Renal cortex interstitium (tissue), 11 donors: ENCODE measurements at regions not wholly inside any gene's neighbourhood (a gene's known extent, or its start where the extent isn't known, plus 50 kb on each side); places are given as distances from the start of the nearest gene placed in this dataset.

Experiments used
- DNase-seq, 11 donors: peaks; one replicate each; pipeline ENCODE4 v3.0.0-alpha.2; 2013; ENCODE audit warnings: low read depth in 9 of 11, low spot score in 4 of 11; ENCODE audit errors: extremely low read depth in 1 of 11

- no peak for DNase-seq
These were observed 64.8 kb upstream of the PLEKHG3 start for GRCh38 chr14:64639340-64639821.

- DNase-seq = no peak
These were observed 63.4 kb upstream of the PLEKHG3 start for GRCh38 chr14:64640839-64641238.

DNA sequence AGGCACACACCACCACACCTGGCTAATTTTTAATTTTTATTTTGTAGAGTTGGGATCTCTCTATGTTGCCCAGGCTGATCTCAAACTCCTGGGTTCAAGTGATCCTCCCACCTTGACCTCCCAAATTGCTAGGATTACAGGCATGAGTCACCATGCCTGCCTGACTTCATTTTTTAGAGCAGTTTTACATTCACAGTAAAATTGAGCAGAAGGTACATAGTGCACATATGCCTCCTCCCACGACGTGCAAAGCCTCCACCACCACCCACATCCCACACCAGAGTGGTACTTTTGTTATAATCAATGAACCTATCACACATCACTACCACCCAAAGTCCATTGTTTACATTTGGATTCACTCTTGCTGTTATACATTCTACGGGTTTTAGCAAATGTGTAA is 62.5 kb upstream of the PLEKHG3 start:
- DNase-seq = no peak

- DNase-seq = no peak
These were observed 60.5 kb upstream of the PLEKHG3 start for GRCh38 chr14:64643709-64644108.

DNA sequence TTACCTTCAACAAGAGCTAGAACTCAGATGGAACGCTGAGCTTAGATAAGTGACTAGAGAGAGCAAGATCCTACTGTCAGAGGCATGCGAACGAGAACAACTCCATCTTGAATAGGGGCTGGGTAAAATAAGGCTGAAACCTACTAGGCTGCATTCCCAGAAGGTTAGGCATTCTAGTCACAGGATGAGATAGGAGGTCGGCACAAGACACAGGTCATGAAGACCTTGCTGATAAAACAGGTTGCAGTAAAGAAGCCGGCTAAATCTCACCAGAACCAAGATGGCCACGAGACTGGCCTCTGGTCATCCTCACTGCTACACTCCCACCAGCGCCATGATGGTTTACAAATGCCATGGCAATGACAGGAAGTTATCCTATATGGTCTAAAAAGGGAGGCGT is 59.6 kb upstream of the PLEKHG3 start:
- DNase-seq = no peak

DNA sequence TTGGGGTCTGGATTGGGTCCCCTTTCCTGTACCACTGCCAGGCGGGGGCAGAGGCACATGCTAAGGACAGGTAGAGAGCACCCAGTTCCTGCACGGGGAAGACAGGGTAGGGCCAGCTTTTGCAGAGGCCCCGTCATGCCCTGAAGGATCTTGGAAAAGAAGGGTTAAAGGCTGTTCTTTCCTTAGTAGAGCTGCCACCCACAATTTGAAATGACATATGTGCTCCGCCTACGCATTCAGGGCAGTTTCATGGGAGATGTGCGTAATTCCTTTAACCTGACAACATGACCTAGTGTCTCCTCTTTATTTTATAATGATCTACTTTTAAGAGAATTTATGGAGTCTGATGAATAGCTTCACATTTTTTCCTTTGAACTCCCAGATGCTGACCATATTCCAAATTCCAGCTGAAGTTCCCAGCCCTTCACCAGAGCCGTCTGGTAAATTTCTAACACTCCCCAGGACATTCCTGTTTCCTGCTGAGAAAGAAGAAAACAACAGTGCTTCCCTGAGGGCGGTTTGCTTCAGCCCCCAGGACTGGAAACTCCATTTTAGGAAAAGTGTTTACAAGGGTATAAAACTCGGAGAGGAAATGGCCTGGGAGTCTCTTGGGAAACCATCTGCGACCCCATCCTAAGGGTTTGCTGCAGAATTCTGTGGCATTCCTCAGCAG is 58.9 kb upstream of the PLEKHG3 start:
- peak; percentile 49 to 89 (median 74) for DNase-seq

DNA sequence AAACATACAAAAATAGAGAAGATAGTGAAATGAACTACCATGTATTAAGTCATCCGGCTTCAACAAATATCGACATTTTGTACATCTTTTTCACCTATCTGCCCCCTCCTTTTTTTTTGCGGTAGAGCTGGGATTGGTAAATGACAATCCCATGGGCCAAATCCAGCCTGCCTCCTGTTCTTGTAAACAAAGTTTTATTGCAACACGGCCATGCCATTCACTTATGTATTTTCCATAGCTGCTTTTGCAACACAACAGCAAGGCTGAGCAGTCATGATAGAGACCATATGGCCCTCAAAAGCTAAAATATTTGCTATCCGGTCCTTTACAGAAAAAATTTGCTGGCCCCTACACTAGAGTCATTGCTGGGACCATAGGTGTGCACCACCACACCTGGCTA is 58.1 kb upstream of the PLEKHG3 start:
- no peak for DNase-seq

- DNase-seq = no peak
These were observed 54.7 kb upstream of the PLEKHG3 start for GRCh38 chr14:64649383-64649998.

DNA sequence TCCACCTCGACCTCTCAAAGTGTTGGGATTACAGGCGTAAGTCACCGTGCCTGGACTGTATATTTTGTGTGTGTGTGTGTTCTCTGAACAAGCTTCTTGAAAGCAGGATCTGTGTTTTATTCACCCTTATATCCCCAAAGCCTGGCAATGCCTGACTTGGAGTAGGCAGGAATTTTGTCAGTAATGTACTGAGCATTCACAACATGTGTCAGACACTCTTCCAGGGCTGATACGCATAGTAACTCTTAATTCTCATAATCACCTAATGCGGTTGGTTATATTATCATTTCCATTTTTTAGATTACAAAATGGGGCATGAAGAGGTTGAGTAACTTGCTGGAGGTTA is 50.4 kb upstream of the PLEKHG3 start:
- no peak for DNase-seq

DNA sequence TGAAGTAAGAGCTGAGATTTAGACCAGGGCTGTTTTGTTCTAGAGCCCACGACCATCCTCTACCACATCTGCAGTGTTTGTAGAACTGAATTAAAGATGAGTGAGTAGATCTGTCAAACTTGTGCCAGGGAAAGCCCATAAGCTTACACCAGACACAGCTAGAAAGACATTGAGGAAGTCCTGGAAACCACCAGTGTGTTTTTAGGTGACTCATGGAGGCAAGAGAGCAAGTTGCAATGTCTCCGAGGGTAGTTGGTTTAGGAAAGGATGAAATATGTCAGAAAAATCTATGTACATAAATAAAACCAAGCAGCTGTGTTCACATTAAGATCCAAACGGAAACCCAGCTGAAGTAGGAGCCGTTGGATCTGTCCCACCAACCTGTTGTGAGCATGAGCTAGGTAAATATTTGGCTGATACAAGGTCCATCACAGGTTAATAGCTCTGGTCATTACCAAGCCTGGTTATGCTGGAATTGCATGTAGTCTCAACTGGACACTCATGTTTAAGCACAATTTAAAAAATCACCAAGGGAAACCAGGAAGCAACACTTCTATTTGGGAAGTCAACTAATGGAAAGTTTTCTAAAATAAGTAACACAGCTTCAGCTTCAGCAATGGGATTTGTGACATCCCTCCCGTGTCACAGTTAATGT is 49.9 kb upstream of the PLEKHG3 start:
- DNase-seq = no peak
